ENCODE measurements at regions not wholly inside any gene's neighbourhood (a gene's known extent, or its start where the extent isn't known, plus 50 kb on each side); places are given as distances from the start of the nearest gene placed in this dataset.

GRCh38 chr14:98924046-98924445, 348.0 kb downstream of the BCL11B start:
- TF ChIP-seq TAF1 (IDR thresholded peaks at IDR 0.05; ENCODE audit: low read depth) (no peak), POLR2AphosphoS5 (IDR thresholded peaks at IDR 0.05) (no peak), MXI1 (conservative IDR thresholded peaks at IDR 0.05; ENCODE audit: poor library complexity, severe bottlenecking) (no peak), REST (IDR thresholded peaks at IDR 0.05; ENCODE audit: borderline replicate concordance) (no peak), RAD21 (conservative IDR thresholded peaks at IDR 0.05) (no peak), CTCF (IDR thresholded peaks at IDR 0.05; ENCODE audit: poor library complexity, severe bottlenecking) (no peak), EZH2 (IDR thresholded peaks at IDR 0.05; ENCODE audit: borderline replicate concordance, insufficient read depth, low read length, poor library complexity, severe bottlenecking) (no peak), SMC3 (conservative IDR thresholded peaks at IDR 0.05; ENCODE audit: poor library complexity) (no peak), EP300 (conservative IDR thresholded peaks at IDR 0.05; ENCODE audit: poor library complexity, severe bottlenecking) (no peak)
- Histone ChIP-seq H3K79me2 (replicated peaks; ENCODE audit: insufficient read depth, low read length) (no peaks in the 10 kb centered on the region), H3F3A (ENCODE audit: insufficient read depth, low read length, poor library complexity, severe bottlenecking) (no peaks in the 10 kb centered on the region), H3K4me3 (ENCODE audit: low read length) (no peak overlapping the region), H3K36me3 (ENCODE audit: insufficient read depth, low read length) (no peaks in the 10 kb centered on the region), H3K9me3 (ENCODE audit: low read length) (no peaks in the 10 kb centered on the region), H3K9me2 (ENCODE audit: insufficient read depth, low read length) (no peaks in the 10 kb centered on the region), H3K27ac (ENCODE audit: low read length) (no peak overlapping the region), H3K9ac (ENCODE audit: low read length) (no peak overlapping the region), H2AFZ (ENCODE audit: low read depth, low read length) (no peak overlapping the region), H4K20me1 (ENCODE audit: insufficient read depth) (no peaks in the 10 kb centered on the region), H3K27me3 (ENCODE audit: insufficient read depth, low read depth, low read length) (no peaks in the 10 kb centered on the region), H3K4me2 (ENCODE audit: low read length) (no peak overlapping the region)

GRCh38 chr14:98925354-98926040, 346.5 kb downstream of the BCL11B start:
- no peak overlapping the region for H3K27ac ChIP-seq (ENCODE audit: low read length)
- H3K9me3 ChIP-seq (ENCODE audit: low read length) = no peaks in the 10 kb centered on the region

More at GRCh38 chr14:98925354-98926040, 346.5 kb downstream of the BCL11B start:
- no peaks in the 10 kb centered on the region for H3K79me2 ChIP-seq (replicated peaks; ENCODE audit: insufficient read depth, low read length)
- H3K4me2 ChIP-seq (ENCODE audit: low read length) = no peak overlapping the region
- H3F3A ChIP-seq (ENCODE audit: insufficient read depth, low read length, poor library complexity, severe bottlenecking) = no peaks in the 10 kb centered on the region
- no peaks in the 10 kb centered on the region for H3K27me3 ChIP-seq (ENCODE audit: insufficient read depth, low read depth, low read length)
- H4K20me1 ChIP-seq (ENCODE audit: insufficient read depth) = no peaks in the 10 kb centered on the region
- H3K4me3 ChIP-seq (ENCODE audit: low read length) = no peak overlapping the region
- H3K9ac ChIP-seq (ENCODE audit: low read length) = no peak overlapping the region
- no peak overlapping the region for H2AFZ ChIP-seq (ENCODE audit: low read depth, low read length)
- no peaks in the 10 kb centered on the region for H3K9me2 ChIP-seq (ENCODE audit: insufficient read depth, low read length)
- H3K36me3 ChIP-seq (ENCODE audit: insufficient read depth, low read length) = no peaks in the 10 kb centered on the region
- TF ChIP-seq EP300 (conservative IDR thresholded peaks at IDR 0.05; ENCODE audit: poor library complexity, severe bottlenecking) (no peak), RAD21 (conservative IDR thresholded peaks at IDR 0.05) (no peak), REST (IDR thresholded peaks at IDR 0.05; ENCODE audit: borderline replicate concordance) (no peak), SMC3 (conservative IDR thresholded peaks at IDR 0.05; ENCODE audit: poor library complexity) (no peak), CTCF (IDR thresholded peaks at IDR 0.05; ENCODE audit: poor library complexity, severe bottlenecking) (no peak), TAF1 (IDR thresholded peaks at IDR 0.05; ENCODE audit: low read depth) (no peak), MXI1 (conservative IDR thresholded peaks at IDR 0.05; ENCODE audit: poor library complexity, severe bottlenecking) (no peak), EZH2 (IDR thresholded peaks at IDR 0.05; ENCODE audit: borderline replicate concordance, insufficient read depth, low read length, poor library complexity, severe bottlenecking) (no peak), POLR2AphosphoS5 (IDR thresholded peaks at IDR 0.05) (no peak)

Data from neural cell (in vitro differentiated cells).